Kidney epithelial cell (primary cell): ENCODE measurements at regions not wholly inside any gene's neighbourhood (a gene's known extent, or its start where the extent isn't known, plus 50 kb on each side); places are given as distances from the start of the nearest gene placed in this dataset.
A peak's percentile ranks its signal among the peaks of the same experiment; 100 is the strongest.

ENCODE experiments used
- DNase-seq: peaks from one replicate; pipeline ENCODE4 v3.0.0-alpha.2; 2010; ENCODE audit warnings: low read depth
- H3K27me3 ChIP-seq: 2 replicates; pipeline ENCODE4 v1.6.0; 2011; ENCODE audit warnings: low read length; ENCODE audit not compliant: control insufficient read depth, insufficient read depth
- H3K36me3 ChIP-seq: 2 replicates; pipeline ENCODE4 v1.5.1; 2011; ENCODE audit warnings: low read length; ENCODE audit not compliant: control insufficient read depth, insufficient read depth
- H3K4me3 ChIP-seq: 2 replicates; pipeline ENCODE4 v1.5.1; 2011; ENCODE audit warnings: low read depth, mild to moderate bottlenecking, control low read depth, low read length
- CTCF ChIP-seq: IDR thresholded peaks from 2 replicates; pipeline ENCODE4 v1.5.1; 2011; ENCODE audit warnings: mild to moderate bottlenecking, moderate library complexity, low read length, control low read depth, inconsistent platforms; ENCODE audit not compliant: insufficient read depth, poor library complexity, severe bottlenecking

- H3K27me3 ChIP-seq: no peaks in the 10 kb centered on the region
- no peak for TF ChIP-seq CTCF
- no peak for DNase-seq
- no peak overlapping the region for H3K4me3 ChIP-seq
- H3K36me3 ChIP-seq: no peaks in the 10 kb centered on the region
These were observed 635.7 kb downstream of the FBXO15 start for GRCh38 chr18:73511771-73512503.

GRCh38 chr18:73509460-73509859 lies 638.2 kb downstream of the FBXO15 start:
- H3K4me3 ChIP-seq: no peak overlapping the region
- H3K36me3 ChIP-seq: no peaks in the 10 kb centered on the region
- H3K27me3 ChIP-seq: no peaks in the 10 kb centered on the region
- no peak for TF ChIP-seq CTCF
- DNase-seq: no peak

GRCh38 chr18:73503326-73503725 lies 635.5 kb upstream of the NETO1 start:
- no peak for TF ChIP-seq CTCF
- H3K4me3 ChIP-seq: no peak overlapping the region
- peak; percentile 1 for DNase-seq

GRCh38 chr18:73487966-73488365 lies 620.2 kb upstream of the NETO1 start:
- no peak for TF ChIP-seq CTCF
- no peak overlapping the region for H3K4me3 ChIP-seq
- no peaks in the 10 kb centered on the region for H3K36me3 ChIP-seq
- no peak for DNase-seq
- no peaks in the 10 kb centered on the region for H3K27me3 ChIP-seq

More at GRCh38 chr18:73503326-73503725, 635.5 kb upstream of the NETO1 start:
- no peaks in the 10 kb centered on the region for H3K27me3 ChIP-seq
- no peaks in the 10 kb centered on the region for H3K36me3 ChIP-seq

GRCh38 chr18:73485166-73485565 lies 617.4 kb upstream of the NETO1 start:
- H3K27me3 ChIP-seq: no peaks in the 10 kb centered on the region
- no peaks in the 10 kb centered on the region for H3K36me3 ChIP-seq
- DNase-seq: no peak
- TF ChIP-seq CTCF: no peak
- H3K4me3 ChIP-seq: no peak overlapping the region

GRCh38 chr18:73482901-73483300 lies 615.1 kb upstream of the NETO1 start:
- no peak for DNase-seq
- Histone ChIP-seq H3K36me3 (no peaks in the 10 kb centered on the region), H3K27me3 (no peaks in the 10 kb centered on the region), H3K4me3 (no peak overlapping the region)
- TF ChIP-seq CTCF: no peak
